GM21381 (cell line): ENCODE measurements at regions not wholly inside any gene's neighbourhood (a gene's known extent, or its start where the extent isn't known, plus 50 kb on each side); places are given as distances from the start of the nearest gene placed in this dataset.
A peak's percentile ranks its signal among the peaks of the same experiment; 100 is the strongest.
"Not testable (repeated sequence)": the region's sequence is repeated elsewhere in the genome, so short reads cannot be mapped to it uniquely, and the experiment has no call there.

ENCODE experiments used
- ATAC-seq: cut with Tn5 transposase; IDR thresholded peaks from one replicate; pipeline ENCODE4 v1.9.1; 2021; ENCODE audit warnings: mild to moderate bottlenecking, moderate library complexity; ENCODE audit not compliant: unreplicated experiment

DNA sequence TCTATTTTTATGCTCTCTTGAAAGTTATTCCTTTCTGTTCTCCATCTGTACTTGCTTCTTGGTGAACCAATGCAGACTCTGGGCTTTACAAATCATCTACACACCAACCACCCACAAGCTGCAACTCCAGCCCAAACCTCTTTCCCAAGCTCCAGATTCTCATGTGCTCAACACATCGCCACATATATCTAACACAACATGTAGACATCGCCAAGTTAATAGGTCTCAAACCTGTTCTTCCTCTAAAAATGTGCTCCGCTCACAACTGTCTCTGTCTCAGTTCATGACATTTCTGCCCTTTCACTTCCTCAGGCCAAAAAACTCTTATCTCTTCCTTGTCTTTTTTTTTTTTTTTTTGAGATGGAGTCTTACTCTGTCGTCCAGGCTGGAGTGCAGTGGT, 95.7 kb upstream of the EEPD1 start:
- no peak for ATAC-seq

- peak; percentile 67 for ATAC-seq
Observed at GRCh38 chr7:36058020-36058592, 94.9 kb upstream of the EEPD1 start.

DNA sequence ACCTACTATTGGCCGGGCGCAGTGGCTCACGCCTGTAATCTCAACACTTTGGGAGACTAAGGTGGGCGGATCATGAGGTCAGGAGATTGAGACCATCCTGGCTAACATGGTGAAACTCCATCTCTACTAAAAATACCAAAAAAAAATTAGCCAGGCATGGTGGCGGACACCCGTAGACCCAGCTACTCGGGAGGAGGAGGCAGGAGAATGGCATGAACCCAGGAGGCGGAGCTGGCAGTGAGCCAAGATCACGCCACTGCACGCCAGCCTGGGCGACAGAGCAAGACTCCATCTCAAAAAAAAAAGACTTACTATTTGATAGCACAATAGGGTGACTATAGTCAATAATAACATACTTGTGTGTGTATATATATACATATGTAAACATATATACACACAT, 92.7 kb upstream of the EEPD1 start:
- ATAC-seq: not testable (repeated sequence)

DNA sequence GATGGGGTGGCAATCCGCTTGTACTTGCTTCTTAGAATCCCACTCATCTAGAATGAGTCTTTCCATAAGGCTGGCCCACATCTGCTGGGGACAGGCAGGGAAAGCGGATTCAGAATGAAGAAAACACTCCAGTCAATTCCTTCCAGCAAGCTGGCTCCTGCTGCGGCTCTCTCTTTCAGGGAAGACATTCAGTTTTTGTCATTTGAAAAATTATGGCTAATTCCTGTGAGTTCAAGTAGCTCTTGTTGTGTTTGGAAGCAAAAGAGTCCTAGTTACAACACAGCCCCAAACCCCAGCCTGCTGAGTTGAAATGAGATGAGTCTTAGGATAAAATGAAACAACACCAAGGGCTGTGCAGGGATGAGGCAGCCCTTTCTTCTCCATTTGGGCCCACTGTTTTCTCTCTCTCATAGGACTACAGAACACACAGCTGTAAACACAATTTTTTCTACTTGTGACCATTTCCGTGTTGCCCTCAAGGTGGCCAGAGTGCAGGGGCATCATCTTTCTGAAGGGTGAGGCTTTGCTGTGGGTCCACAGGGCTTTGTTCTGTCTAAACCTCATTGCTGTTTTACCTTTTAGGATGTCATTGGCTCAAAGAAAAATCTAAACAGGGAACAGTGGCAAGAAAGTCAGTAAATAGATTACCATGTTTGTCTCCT, 90.8 kb upstream of the EEPD1 start:
- no peak for ATAC-seq

GRCh38 chr7:36064676-36065075, 88.4 kb upstream of the EEPD1 start:
- no peak for ATAC-seq

DNA sequence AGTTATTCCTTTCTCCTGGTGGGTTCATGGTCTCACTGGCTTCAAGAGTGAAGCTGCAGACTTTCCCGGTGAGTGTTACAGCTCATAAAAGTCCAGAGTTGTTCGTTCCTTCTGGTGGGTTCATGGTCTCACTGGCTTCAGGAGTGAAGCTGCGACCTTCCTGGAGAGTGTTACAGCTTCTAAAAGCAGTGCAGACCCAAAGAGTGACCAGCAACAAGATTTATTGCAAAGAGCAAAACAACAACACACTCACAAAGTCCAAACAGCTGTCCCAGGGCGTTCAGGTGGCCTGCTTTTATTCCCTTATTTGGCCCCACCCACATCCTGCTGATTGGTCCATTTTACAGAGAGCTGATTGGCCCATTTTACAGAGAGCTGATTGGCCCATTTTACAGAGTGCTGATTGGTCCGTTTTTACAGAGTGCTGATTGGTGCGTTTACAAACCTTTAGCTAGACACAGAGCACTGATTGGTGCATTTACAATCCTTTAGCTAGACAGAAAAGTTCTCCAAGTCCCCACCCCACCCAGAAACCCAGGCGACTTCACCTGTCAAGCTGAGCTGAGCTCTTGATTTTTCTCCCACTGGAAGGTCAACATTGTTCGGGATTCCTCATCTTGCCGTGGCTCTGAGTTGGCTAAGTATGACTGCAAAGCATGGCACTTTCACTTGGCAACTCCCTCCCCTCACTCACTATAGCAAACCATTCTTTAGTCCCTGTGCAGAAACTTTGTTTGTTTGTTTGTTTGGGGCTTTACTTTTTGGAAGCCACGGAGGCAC, 87.3 kb upstream of the EEPD1 start:
- ATAC-seq: not testable (repeated sequence)

DNA sequence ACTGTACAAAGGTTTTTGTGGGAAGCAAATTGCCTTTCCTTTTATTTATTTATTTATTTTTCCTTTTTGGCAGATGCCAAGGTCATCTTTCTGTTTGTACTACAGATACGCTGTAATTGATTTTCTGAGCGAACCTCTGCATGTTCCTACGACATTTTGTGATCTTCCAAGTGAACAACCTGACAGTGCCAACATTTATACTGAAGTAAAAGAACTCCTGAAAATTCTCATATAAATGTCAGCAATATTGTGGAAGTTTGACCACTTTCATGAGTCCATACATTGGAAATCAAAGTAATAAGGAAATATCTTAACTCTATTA, 86.8 kb upstream of the EEPD1 start:
- no peak for ATAC-seq

DNA sequence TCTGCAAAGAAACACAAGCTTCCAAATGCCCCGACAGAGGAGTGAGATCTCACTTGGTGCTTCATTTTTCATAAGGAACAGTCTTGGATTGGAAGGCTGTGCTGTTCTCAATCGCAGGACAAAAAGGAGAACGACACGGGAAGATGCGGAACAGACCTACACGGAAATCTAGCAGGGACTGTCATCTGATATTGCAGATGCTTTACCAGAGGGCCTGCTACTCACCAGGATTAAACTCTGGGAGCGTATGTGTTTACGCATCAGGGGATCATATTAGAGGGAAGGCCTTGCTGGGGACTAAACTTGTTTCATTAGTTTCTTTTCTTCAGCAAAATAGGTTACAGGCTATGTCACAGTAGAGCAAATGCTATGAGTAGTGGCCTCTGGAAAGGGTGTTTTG, 82.8 kb upstream of the EEPD1 start:
- no peak for ATAC-seq

DNA sequence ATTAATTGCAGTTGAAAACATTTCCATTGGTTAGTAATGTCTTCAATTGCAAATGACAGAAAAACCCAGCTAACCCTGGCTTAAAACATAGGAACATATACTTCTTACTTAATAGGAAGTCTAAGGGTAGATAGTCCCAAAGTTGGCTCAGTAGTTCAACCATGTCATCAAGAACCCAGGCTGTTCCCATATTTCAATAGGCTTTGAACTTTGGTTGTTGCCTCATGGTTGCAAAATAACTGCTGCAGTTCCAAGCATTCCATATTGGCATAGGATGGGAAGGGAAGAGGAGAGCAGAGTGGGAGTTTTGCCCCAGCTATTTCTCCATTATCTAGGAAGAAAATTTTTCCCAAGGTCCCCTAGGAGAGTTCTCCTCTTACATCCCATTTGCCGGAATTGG, 81.4 kb upstream of the EEPD1 start:
- no peak for ATAC-seq

DNA sequence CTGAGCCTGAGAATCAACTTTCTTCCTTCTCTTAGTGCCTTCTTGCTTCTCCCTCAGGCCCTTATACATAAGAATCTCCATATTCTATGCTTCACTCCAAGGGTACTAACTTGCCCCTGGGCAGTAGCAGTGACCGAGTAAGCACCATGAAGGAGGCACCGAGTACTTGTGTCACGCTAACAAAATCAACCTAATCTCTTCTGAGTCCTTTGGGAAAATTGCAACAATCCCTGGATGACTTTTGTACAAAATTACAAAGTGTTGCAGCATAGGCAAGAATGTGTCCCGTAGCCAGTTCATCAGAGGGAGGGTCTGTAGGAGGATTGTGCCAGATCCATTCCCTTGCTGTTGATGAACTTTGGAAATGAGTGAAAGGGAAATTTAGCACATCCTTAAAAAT, 80.4 kb upstream of the EEPD1 start:
- ATAC-seq: no peak

DNA sequence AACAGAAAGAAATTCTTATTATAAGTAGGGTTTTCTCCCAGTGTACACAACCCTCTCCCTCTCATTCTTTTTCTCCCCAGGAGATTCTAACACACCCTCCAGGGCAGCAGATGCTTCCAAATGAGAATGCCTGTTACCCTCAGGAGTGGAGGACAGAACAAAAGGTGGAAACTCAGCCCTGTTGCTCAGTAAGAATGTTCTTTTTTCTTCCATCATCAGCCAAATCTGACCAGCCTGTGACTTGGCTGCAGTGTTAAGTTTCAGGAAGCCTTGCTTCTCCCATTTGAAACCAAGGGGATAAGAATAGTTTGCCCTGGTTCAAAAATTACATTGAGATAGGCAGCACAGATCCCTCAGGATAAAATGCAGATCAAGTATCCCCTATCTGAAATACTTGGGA, 77.5 kb upstream of the EEPD1 start:
- no peak for ATAC-seq

- ATAC-seq: no peak
Observed at GRCh38 chr7:36076074-36076473, 77.0 kb upstream of the EEPD1 start.

GRCh38 chr7:36078816-36079360, 74.2 kb upstream of the EEPD1 start:
- no peak for ATAC-seq

DNA sequence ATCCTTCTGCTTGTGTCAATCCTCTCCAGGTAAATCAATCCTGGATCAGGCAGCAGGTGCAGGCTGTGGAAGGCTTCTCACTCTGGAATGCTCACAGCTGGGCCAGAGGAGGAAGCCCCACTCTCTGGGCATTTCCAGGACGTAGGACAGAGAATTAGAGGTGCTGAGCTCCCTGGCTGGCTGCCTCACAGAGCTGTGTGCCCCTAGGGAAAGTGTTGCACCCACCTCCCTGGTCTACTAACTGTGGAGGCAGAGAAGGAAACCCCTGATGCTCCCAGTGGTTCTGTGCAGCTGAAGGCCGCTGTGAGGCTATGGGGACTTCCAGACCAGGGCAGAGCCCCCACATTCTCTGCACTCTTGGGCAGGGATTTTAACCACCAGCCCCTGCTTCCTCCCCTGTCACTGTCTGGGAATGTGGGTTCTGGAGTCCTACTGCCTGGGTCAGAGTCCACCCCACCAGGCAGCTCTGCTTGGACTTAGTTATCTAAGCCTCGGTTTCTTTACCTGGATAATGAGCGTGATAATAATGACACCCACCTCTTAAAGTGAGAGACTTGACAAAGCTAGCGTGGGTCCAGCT, 73.5 kb upstream of the EEPD1 start:
- no peak for ATAC-seq

- ATAC-seq: no peak
Observed at GRCh38 chr7:36080843-36081242, 72.2 kb upstream of the EEPD1 start.

- ATAC-seq: no peak
Observed at GRCh38 chr7:36082216-36082615, 70.8 kb upstream of the EEPD1 start.

- ATAC-seq: no peak
Observed at GRCh38 chr7:36082910-36083309, 70.1 kb upstream of the EEPD1 start.

- no peak for ATAC-seq
Observed at GRCh38 chr7:36083626-36084380, 69.3 kb upstream of the EEPD1 start.

GRCh38 chr7:36084485-36085091, 68.5 kb upstream of the EEPD1 start:
- ATAC-seq: no peak

- no peak for ATAC-seq
Observed at GRCh38 chr7:36085096-36085495, 68.0 kb upstream of the EEPD1 start.

GRCh38 chr7:36086571-36086970, 66.5 kb upstream of the EEPD1 start:
- ATAC-seq: no peak
